ENCODE measurements at regions not wholly inside any gene's neighbourhood (a gene's known extent, or its start where the extent isn't known, plus 50 kb on each side); places are given as distances from the start of the nearest gene placed in this dataset.
"Not testable (repeated sequence)": the region's sequence is repeated elsewhere in the genome, so short reads cannot be mapped to it uniquely, and the experiment has no call there.

GRCh38 chr9:42434844-42435714, 251.6 kb downstream of the SPATA31A6 start:
- not testable (repeated sequence) for H3K9me3 ChIP-seq (ENCODE audit: control insufficient read depth in 5 of 5, low read length in 5 of 5)

GRCh38 chr9:42435715-42436342, 252.4 kb downstream of the SPATA31A6 start:
- H3K9me3 ChIP-seq (ENCODE audit: control insufficient read depth in 5 of 5, low read length in 5 of 5); H3K27me3 ChIP-seq (ENCODE audit: control insufficient read depth in 5 of 5, insufficient read depth in 4 of 5, low read length in 5 of 5); H3K4me3 ChIP-seq (ENCODE audit: low read depth in 1 of 5, low read length in 5 of 5); H3K9ac ChIP-seq (ENCODE audit: low read length in 5 of 5); H3K4me1 ChIP-seq (ENCODE audit: control insufficient read depth in 5 of 5, insufficient read depth in 5 of 5, low read length in 5 of 5); H3K36me3 ChIP-seq (ENCODE audit: control insufficient read depth in 5 of 5, insufficient read depth in 5 of 5, low read length in 5 of 5); H3K27ac ChIP-seq (ENCODE audit: low read depth, low read length): not testable (repeated sequence)

More at GRCh38 chr9:42434844-42435714, 251.6 kb downstream of the SPATA31A6 start:
- H3K36me3 ChIP-seq (ENCODE audit: control insufficient read depth in 5 of 5, insufficient read depth in 5 of 5, low read length in 5 of 5); H3K27me3 ChIP-seq (ENCODE audit: control insufficient read depth in 5 of 5, insufficient read depth in 4 of 5, low read length in 5 of 5); H3K9ac ChIP-seq (ENCODE audit: low read length in 5 of 5); H3K4me1 ChIP-seq (ENCODE audit: control insufficient read depth in 5 of 5, insufficient read depth in 5 of 5, low read length in 5 of 5); H3K27ac ChIP-seq (ENCODE audit: low read depth, low read length); H3K4me3 ChIP-seq (ENCODE audit: low read depth in 1 of 5, low read length in 5 of 5): not testable (repeated sequence)

GRCh38 chr9:42437057-42437759, 253.7 kb downstream of the SPATA31A6 start:
- H3K9ac ChIP-seq (ENCODE audit: low read length in 5 of 5); H3K4me3 ChIP-seq (ENCODE audit: low read depth in 1 of 5, low read length in 5 of 5); H3K4me1 ChIP-seq (ENCODE audit: control insufficient read depth in 5 of 5, insufficient read depth in 5 of 5, low read length in 5 of 5); H3K9me3 ChIP-seq (ENCODE audit: control insufficient read depth in 5 of 5, low read length in 5 of 5); H3K36me3 ChIP-seq (ENCODE audit: control insufficient read depth in 5 of 5, insufficient read depth in 5 of 5, low read length in 5 of 5); H3K27me3 ChIP-seq (ENCODE audit: control insufficient read depth in 5 of 5, insufficient read depth in 4 of 5, low read length in 5 of 5); H3K27ac ChIP-seq (ENCODE audit: low read depth, low read length): not testable (repeated sequence)

- H3K9me3 ChIP-seq (ENCODE audit: control insufficient read depth in 5 of 5, low read length in 5 of 5); H3K4me3 ChIP-seq (ENCODE audit: low read depth in 1 of 5, low read length in 5 of 5); H3K27ac ChIP-seq (ENCODE audit: low read depth, low read length); H3K27me3 ChIP-seq (ENCODE audit: control insufficient read depth in 5 of 5, insufficient read depth in 4 of 5, low read length in 5 of 5); H3K4me1 ChIP-seq (ENCODE audit: control insufficient read depth in 5 of 5, insufficient read depth in 5 of 5, low read length in 5 of 5); H3K36me3 ChIP-seq (ENCODE audit: control insufficient read depth in 5 of 5, insufficient read depth in 5 of 5, low read length in 5 of 5); H3K9ac ChIP-seq (ENCODE audit: low read length in 5 of 5): not testable (repeated sequence)
Observed at GRCh38 chr9:42442680-42443079, 259.2 kb downstream of the SPATA31A6 start.

GRCh38 chr9:42443414-42443813, 260.0 kb downstream of the SPATA31A6 start:
- H3K4me1 ChIP-seq (ENCODE audit: control insufficient read depth in 5 of 5, insufficient read depth in 5 of 5, low read length in 5 of 5); H3K27me3 ChIP-seq (ENCODE audit: control insufficient read depth in 5 of 5, insufficient read depth in 4 of 5, low read length in 5 of 5): not testable (repeated sequence)

GRCh38 chr9:42461436-42461835, 278.0 kb downstream of the SPATA31A6 start:
- H3K27me3 ChIP-seq (ENCODE audit: control insufficient read depth in 5 of 5, insufficient read depth in 4 of 5, low read length in 5 of 5); H3K36me3 ChIP-seq (ENCODE audit: control insufficient read depth in 5 of 5, insufficient read depth in 5 of 5, low read length in 5 of 5); H3K27ac ChIP-seq (ENCODE audit: low read depth, low read length); H3K9ac ChIP-seq (ENCODE audit: low read length in 5 of 5); H3K4me3 ChIP-seq (ENCODE audit: low read depth in 1 of 5, low read length in 5 of 5); H3K4me1 ChIP-seq (ENCODE audit: control insufficient read depth in 5 of 5, insufficient read depth in 5 of 5, low read length in 5 of 5); H3K9me3 ChIP-seq (ENCODE audit: control insufficient read depth in 5 of 5, low read length in 5 of 5): not testable (repeated sequence)

More at GRCh38 chr9:42443414-42443813, 260.0 kb downstream of the SPATA31A6 start:
- H3K27ac ChIP-seq (ENCODE audit: low read depth, low read length); H3K4me3 ChIP-seq (ENCODE audit: low read depth in 1 of 5, low read length in 5 of 5); H3K36me3 ChIP-seq (ENCODE audit: control insufficient read depth in 5 of 5, insufficient read depth in 5 of 5, low read length in 5 of 5); H3K9ac ChIP-seq (ENCODE audit: low read length in 5 of 5); H3K9me3 ChIP-seq (ENCODE audit: control insufficient read depth in 5 of 5, low read length in 5 of 5): not testable (repeated sequence)

- H3K36me3 ChIP-seq (ENCODE audit: control insufficient read depth in 5 of 5, insufficient read depth in 5 of 5, low read length in 5 of 5); H3K27ac ChIP-seq (ENCODE audit: low read depth, low read length); H3K9me3 ChIP-seq (ENCODE audit: control insufficient read depth in 5 of 5, low read length in 5 of 5); H3K27me3 ChIP-seq (ENCODE audit: control insufficient read depth in 5 of 5, insufficient read depth in 4 of 5, low read length in 5 of 5); H3K4me3 ChIP-seq (ENCODE audit: low read depth in 1 of 5, low read length in 5 of 5); H3K4me1 ChIP-seq (ENCODE audit: control insufficient read depth in 5 of 5, insufficient read depth in 5 of 5, low read length in 5 of 5); H3K9ac ChIP-seq (ENCODE audit: low read length in 5 of 5): not testable (repeated sequence)
Observed at GRCh38 chr9:42461863-42462262, 278.4 kb downstream of the SPATA31A6 start.

GRCh38 chr9:42463981-42464380, 280.5 kb downstream of the SPATA31A6 start:
- H3K4me3 ChIP-seq (ENCODE audit: low read depth in 1 of 5, low read length in 5 of 5); H3K36me3 ChIP-seq (ENCODE audit: control insufficient read depth in 5 of 5, insufficient read depth in 5 of 5, low read length in 5 of 5); H3K9ac ChIP-seq (ENCODE audit: low read length in 5 of 5); H3K4me1 ChIP-seq (ENCODE audit: control insufficient read depth in 5 of 5, insufficient read depth in 5 of 5, low read length in 5 of 5); H3K9me3 ChIP-seq (ENCODE audit: control insufficient read depth in 5 of 5, low read length in 5 of 5); H3K27ac ChIP-seq (ENCODE audit: low read depth, low read length); H3K27me3 ChIP-seq (ENCODE audit: control insufficient read depth in 5 of 5, insufficient read depth in 4 of 5, low read length in 5 of 5): not testable (repeated sequence)

- not testable (repeated sequence) for H3K4me3 ChIP-seq (ENCODE audit: low read depth in 1 of 5, low read length in 5 of 5); H3K27me3 ChIP-seq (ENCODE audit: control insufficient read depth in 5 of 5, insufficient read depth in 4 of 5, low read length in 5 of 5); H3K27ac ChIP-seq (ENCODE audit: low read depth, low read length); H3K9ac ChIP-seq (ENCODE audit: low read length in 5 of 5); H3K36me3 ChIP-seq (ENCODE audit: control insufficient read depth in 5 of 5, insufficient read depth in 5 of 5, low read length in 5 of 5); H3K9me3 ChIP-seq (ENCODE audit: control insufficient read depth in 5 of 5, low read length in 5 of 5); H3K4me1 ChIP-seq (ENCODE audit: control insufficient read depth in 5 of 5, insufficient read depth in 5 of 5, low read length in 5 of 5)
Observed at GRCh38 chr9:42470577-42470976, 287.1 kb downstream of the SPATA31A6 start.

- not testable (repeated sequence) for H3K9ac ChIP-seq (ENCODE audit: low read length in 5 of 5); H3K4me3 ChIP-seq (ENCODE audit: low read depth in 1 of 5, low read length in 5 of 5); H3K27me3 ChIP-seq (ENCODE audit: control insufficient read depth in 5 of 5, insufficient read depth in 4 of 5, low read length in 5 of 5); H3K36me3 ChIP-seq (ENCODE audit: control insufficient read depth in 5 of 5, insufficient read depth in 5 of 5, low read length in 5 of 5); H3K4me1 ChIP-seq (ENCODE audit: control insufficient read depth in 5 of 5, insufficient read depth in 5 of 5, low read length in 5 of 5); H3K9me3 ChIP-seq (ENCODE audit: control insufficient read depth in 5 of 5, low read length in 5 of 5); H3K27ac ChIP-seq (ENCODE audit: low read depth, low read length)
Observed at GRCh38 chr9:42490989-42491388, 307.5 kb downstream of the SPATA31A6 start.

Measured in subcutaneous abdominal adipose tissue (tissue), 5 donors.